HuH-7 (cell line): ENCODE measurements at regions not wholly inside any gene's neighbourhood (a gene's known extent, or its start where the extent isn't known, plus 50 kb on each side); places are given as distances from the start of the nearest gene placed in this dataset.

Experiments used
- DNase-seq: peaks from one replicate; pipeline ENCODE4 v3.0.0; 2011; ENCODE audit warnings: low spot score

DNA sequence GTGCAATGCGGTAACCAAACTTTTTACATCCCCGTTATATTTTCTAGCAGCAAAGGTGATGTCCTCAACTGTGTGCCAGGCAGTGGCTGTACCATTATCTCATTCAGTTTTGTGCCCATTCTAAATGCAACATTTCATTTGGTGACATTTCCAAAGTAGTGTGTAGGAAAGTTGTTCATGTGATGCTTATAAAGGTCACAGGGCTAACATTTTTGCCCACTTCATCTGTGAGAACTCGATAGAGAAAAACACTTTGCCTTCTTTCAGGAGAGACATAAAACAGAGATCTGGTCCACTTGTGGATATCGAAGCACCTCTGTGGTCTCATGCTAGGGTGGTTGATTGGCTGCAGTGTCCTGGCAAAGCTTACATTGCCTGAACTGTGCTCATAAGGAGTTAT lies 414.2 kb upstream of the PDE3A start:
- no peak for DNase-seq

DNA sequence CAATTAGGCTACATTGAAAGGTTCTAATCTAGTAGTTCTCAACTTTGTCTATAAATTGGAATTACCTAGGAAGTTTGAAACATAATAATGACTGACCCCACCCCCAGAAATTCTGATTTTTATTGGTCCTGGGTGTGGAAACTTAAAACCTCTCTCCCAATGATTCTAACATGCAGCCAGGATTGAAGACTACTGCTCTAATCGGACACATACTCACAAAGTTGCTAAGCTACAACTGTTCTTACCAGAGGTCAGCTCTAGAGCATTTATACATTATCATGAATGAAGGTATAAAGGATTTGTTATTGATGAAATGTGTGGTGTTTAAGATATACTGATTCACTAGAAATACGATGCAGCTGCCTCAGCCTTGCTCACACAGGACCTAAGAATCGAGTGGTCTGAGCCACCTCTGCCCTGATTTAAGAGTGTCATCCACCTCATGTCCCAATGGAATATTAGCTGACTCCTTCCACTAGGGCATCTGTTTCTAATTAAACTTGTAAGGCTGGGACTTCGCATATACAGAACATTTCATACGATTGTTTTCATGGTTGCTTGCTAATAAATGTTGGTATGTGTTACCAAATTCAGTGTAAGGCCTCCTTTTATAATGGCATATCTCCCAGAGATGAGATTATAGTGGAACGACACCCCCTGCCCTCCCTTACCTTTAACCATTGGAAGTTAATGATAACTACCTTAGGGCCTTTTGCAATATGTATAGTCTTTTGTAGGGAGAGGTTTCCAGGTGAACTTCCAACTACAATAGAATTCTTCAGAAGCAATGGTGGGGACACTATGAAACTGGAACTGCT lies 410.8 kb upstream of the PDE3A start:
- no peak for DNase-seq

DNA sequence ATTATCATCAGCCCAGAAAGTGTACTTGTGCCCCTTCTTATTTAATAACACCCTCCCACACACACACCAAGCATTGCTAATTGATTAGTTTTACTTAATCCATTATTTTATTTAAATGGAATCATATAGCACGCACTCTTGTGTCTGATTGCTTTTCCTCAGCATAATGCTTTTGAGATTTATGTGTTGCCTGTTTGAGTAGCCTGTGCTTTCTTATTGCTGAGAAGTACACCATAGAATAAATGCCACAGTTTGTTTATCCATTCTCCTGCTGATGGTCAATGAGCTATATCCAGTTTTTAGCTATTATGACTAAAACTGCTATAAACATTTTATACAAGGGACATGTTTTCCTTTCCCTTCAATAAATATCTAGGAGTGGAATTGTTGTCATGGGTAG lies 409.9 kb upstream of the PDE3A start:
- no peak for DNase-seq

DNA sequence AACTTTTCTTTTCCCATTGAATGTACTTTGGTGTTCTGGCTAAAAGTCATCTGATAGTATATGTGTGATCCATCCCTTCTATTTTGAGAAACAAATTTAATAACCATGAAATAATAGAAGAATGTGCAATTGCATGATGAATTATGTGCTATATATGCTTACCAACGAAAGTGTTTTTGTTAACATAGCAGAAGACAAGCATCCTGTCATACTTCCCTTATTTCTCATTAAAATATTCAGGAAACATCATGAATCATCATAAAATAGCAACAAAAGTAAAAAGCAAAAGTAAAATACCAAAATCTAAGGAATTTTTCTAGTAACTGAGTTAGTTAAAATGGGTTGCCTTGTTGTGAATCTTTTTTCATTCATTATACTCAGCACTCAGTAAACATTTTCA lies 409.0 kb upstream of the PDE3A start:
- DNase-seq: no peak

DNA sequence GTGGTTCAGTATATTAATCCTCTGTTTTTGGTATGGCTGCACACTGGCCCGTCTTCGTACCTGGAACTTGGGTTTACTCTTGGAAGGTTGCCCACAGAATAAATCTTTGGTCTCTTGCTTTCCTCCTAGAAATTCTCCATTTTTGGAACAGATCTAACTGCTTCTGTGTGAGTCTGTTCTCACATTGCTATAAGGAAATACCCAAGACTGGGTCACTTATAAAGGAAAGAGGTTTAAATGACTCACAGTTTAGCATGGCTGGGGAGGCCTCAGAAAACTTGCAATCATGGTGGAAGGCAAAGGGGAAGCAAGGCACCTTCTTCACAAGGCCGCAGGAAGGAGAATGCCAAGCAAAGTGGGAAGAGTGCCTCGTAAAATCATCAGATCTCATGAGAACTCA lies 407.8 kb upstream of the PDE3A start:
- no peak for DNase-seq

DNA sequence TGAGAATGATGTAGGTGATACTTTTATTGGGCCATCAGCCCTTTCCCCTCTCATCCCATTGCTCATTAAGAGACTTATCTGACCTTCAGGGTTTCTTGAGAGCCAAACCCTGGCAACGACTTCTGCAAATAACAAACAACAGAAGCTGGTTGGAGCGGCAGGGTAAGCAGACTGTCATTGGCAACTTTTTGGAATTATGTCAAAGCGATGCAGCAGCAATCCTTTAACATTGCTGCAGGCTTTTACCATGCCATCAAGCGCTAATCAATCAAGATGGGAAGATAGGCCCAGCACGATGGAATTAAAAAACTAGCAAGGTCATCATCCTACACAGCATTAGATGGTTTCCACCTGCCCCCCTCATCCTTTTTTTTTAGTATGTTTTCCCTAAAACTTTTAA lies 406.1 kb upstream of the PDE3A start:
- DNase-seq: no peak

DNA sequence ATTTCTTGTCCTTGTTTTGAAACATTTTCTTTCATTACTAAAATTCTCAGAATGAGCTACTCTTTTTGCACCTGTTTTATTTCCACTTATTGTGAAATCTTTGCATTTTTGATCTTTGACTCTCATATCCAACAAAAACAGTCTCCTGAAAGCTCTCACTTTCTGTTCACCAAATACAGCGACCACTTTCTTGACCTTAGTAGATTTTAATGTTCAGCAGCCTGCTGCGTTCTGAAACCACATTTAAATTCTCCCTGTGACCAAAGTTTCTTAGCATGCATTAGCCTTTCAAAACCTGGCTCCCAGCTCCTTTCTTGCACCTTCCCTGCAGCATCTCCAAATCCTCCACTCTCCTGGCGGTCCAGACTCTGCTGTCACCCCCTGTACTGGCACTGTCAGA lies 404.4 kb upstream of the PDE3A start:
- DNase-seq: no peak

DNA sequence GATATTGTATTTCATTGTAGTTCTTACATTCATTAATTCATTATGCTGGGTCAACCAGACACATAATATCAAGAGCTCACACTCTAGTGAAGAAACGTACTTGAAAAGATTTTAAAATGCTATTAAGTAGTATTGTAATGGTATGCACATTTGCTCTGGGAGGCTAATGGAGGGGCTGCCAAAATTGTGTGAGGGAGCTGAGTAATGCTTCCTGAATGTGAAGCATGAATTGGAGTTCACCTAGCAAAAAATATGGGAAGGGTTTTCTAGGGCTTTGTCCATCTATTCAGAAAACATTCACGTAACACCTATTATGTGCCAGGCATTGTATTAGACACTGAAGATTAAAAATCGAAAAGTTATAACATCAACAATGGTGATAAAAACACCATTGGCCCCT lies 403.8 kb upstream of the PDE3A start:
- no peak for DNase-seq

DNA sequence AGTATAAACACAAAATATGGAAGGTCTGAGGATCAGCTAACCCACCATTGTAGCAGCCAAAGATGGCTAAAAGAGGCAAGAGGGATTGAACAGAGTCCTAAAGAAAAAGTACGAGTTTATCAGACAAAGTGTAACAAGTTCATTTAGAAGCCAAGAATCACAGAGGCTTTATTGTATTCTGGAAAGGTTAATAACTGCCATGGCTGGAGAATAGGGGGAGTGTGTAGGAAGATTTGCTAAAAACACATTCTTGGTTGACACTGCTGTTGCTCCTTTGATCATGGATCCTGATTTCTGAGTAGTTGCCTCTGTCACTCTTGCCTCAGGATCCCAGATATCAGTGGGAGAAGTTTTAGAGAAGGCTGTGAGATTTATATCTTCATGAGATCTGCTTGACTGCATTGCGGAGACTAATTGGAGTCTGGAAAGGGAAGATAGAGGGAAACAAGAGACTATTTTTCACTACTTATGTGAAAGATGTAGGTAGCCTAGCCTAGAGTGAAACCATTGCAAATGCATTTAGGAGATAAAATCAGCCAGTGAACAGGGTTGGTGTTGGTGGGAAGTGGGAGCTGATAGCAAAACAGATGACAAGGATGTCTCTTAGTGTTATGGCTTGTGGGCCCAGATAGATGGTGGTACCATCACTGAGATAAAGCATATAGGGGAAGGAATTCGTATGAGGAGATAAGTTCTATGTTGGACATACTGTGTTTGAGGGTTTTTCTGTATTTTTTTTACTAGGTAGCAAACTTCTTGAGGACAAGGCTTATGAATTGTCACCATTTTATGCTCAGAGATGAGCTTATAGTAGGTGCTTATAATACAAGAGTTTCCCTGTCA lies 402.9 kb upstream of the PDE3A start:
- no peak for DNase-seq

DNA sequence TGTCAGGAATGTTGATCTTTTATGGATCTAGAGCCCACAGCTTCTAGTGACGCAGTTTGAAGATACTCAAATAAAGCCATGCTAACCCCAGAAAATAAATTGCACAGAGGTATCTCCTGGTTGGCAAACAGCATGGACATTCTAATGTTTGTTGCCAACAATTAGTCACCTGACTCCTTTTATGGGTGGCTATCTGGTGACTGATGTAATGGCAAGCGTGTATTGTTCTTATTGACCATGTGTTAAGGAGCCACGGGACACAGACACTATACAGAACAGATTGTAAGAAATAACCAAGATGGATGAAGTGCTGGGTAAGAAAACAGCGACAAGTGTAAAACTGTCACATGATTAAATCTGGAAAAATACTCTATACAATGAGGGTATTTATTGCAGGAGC lies 401.3 kb upstream of the PDE3A start:
- DNase-seq: no peak

DNA sequence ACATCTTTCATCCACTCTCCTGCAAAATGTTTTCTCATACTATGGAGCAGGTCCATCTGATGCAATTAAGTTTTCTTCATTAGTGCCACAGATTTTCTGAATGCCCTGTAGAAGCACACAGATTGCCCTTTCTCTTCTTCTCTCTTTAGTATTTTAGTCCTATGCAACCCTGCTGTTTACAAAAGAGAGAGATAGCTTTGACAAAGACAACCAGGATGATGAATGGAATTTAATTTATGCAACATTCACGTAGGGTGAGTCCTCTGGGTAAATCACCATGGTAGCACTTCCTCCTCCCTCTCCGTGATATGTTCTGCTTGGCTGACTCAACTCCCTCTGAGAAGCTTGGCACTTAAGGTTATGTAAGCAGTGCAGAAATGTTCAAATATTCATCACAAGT lies 400.9 kb upstream of the PDE3A start:
- DNase-seq: no peak

DNA sequence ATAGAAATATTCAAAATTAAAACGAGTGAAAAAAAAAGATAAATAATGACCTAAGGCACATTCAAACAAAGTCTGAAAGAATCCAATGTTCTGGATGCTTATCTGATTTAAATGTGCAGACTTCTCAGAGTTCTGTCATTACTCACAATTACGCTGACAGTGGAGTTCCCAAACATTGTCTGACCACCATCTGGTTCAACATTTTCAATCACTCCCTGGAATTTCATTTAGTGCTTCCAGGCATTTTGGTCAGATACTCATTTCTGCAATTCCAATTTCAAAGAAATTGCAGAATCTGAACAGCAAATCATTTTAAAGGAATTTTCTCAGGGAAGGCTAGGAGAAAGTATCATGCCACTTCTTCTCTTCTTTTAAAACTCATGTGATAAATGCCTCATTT lies 398.2 kb upstream of the PDE3A start:
- DNase-seq: no peak

DNA sequence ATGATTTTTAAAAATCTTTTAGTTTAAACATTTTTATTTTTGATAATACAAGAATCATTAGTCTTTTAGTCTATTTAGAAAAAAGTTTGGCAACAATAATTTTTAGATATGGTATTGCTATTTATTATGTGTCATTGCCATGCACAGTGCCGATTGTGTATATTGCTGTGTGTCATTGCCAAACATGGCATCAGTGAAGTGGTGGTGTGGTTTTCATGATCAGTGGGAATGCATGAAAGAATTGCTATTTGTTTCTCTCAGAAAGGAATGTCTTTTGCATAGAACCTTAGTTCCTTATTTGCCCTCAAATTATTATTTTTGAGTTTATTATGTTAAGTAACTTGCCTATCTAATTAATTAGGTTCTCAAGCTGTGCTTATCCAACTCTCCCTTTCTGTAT lies 397.5 kb upstream of the PDE3A start:
- DNase-seq: no peak

DNA sequence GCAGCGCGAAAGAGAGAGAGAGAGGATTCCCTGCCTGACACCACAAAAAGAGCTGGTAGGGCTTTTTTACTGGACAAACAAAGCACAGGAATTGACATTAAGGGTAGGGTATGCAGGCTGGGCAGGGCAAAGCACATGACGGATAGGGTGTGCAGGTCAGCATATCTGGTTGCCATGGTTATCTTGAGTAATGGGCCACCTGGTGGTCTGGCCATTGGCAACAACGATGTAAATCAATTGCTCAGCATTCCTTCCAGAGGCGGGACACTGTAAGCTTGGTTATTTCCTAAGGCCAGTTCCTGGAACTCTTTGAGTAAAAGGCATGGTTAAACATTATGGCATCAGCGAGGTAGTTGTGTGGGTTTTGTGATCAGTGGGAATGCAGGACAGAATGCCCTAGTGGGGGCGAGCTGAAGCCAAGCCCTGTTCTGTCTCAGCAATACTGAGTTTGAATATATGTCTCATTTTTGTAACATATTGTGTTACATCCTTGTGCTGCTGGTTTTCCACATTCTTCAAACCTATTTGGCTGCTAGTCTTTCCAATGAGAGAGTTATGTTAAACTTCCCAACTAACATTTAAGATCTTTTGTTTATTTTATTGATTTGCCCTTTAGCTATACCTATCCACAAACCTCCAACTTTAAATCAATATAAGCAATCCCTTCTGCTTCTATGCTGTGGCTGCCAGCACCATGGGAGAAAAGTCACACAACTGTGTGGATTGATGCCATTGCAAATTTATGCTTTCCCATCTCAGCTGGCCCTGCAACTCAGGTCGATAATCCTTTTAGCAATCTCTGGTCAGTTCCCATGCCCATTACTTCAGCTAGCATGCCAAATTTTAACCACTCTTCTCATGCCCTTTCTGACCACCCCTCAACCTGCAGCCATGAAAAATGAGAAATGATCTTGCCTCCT lies 396.7 kb upstream of the PDE3A start:
- DNase-seq: peak; percentile 34

DNA sequence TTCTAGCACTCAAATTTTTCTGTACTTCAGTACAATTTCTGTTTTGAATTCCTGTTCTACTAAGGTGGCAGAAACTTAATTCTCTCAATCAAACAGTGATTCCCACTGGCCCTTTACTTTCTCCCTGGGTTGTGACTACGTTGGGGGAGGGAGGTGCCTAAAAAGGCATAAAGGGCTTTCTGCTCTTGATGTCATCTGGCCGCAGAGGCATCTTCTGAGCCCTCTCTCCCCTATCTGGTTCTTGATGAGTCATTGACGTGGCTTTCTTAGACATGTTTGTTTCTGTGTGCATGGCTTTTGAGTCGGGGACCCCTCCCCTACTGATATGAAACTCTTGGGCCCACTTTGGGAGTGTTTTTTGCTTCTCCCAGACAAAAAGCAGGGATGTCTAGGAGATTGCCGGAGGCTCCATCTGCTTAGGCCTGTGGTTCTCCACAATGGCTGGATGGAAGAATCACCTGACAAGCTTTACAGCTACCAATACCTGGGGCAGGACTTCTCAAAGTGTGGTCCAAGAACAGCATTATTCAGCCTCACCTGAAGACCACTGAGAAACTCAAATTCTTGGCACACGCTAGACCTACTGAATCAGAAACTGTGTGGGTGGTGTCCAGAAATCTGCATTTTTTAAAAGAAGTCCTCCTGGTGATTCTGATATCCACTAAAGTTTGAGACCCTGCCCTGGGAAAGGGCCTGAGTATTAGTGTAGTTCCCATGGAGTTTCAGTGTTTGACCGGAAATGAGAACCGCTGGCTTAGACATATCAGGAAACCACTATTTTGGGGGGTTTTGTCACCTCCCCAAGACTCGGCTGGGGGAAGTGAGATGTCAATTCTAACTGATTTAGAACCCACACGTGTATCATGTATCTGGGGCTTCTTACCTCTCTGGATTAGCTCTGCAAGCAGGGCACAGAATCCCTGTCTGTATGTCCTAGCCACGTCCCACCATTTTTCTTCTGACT lies 395.7 kb upstream of the PDE3A start:
- no peak for DNase-seq

DNA sequence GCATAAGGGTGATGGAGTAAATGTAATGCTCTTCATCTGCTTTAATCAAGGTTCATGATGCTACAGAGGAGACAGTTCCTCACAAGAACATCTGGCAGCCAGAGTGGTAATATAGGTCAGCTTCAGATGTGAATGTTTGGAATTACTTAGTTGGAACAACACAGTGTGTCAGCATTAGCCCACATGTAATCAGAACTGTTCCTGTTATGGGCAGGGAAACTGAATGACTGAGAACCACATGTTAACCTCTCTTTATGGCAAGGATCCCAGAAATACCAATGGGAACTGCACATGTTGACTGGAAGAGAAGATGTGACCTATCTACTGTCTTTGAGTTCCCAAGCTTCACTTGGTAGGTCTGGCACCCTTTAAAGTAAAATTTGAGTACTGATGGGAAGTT lies 390.1 kb upstream of the PDE3A start:
- no peak for DNase-seq

DNA sequence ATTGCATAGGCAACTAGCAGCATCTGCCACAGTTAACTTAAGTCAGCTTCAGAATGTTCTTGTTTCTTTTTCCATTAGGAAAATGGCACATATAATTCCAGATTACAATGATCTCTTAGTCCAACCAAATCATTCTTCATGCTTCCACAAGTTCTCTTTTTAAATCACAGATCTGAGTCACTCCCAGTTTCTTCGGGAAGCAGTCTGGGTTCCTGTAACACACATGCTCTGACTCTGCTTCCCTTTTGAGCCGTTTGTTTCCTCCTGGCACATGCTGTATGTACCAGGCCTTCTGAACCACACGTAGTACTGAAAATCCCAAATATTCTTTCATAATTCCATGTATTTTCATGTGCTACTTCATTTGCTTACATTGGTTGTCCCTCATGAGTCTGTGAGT lies 388.8 kb upstream of the PDE3A start:
- no peak for DNase-seq

DNA sequence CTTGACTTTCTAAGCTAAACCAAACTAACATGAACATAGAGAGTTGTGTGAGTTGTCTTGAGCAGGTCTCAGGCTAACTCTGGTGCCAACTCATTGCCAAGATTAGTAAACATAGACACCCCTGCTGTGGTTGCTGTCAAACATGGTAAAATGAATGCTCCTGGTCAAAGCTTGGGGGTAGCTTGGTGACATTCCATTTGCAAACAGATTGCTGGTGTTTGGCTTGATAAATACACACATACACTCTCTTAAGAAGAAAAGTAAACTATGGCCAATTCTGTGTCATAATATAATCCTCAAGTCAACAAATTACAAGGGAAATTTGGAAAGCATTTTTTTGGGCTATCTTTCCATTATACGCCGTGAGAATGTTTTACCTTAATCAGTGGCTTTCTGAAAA lies 386.4 kb upstream of the PDE3A start:
- no peak for DNase-seq

DNA sequence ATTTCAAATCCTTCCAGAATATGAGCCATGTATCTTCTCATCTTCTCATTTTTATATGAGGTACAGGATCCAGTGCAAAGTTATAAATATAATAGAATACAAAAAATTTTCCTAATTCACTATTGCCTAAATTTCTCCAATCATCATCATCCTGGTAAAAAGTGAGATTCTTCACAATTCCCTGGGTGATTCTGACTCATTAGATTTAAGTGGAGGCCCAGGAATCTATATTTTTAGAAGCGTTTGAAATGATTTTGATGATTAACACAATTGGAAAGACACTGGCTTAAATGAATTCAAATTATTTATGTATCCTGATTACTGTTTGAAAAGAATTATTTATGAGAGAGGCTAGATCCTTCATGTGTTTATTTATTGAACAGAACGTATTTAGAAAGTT lies 380.3 kb upstream of the PDE3A start:
- no peak for DNase-seq

DNA sequence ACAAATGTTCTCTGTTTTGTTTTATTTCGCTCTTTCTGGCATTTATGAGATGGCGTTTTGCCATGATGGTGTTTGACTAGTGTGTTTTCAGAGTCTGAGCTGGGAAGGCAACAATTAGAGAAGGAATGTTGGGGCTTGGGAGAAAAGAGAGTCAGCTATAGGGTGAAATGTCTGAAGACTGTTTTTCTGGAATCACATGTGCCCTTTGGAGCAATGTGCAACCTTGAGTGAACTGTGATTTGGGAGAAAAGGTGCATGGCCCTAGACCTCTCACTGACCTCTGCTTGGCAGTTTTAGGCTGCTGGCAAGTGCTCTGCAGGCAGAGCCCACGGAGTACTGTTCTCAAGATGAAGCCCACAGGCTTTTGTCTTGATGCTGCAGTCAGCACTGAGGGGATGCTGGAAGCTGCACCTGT lies 379.9 kb upstream of the PDE3A start:
- no peak for DNase-seq

DNA sequence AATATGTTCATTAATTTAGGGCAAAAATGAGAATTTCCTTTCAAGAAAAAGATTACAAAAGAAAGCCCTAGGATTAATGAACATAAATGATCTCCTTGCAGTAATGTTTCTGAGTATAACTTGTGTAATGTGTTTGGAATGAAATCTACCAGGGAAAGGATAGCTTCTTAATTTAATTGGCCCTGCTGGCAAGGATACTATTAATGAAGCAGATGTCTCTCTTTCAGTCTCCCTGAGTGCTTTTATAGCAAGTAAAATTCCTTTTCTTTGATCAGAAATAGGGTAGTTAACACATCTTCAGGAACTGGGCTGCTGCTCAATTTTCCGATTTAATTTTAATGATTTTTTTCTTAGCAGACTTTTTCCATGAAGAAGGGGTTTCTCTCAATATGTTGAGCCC lies 379.4 kb upstream of the PDE3A start:
- DNase-seq: no peak
